ENCODE measurements at regions not wholly inside any gene's neighbourhood (a gene's known extent, or its start where the extent isn't known, plus 50 kb on each side); places are given as distances from the start of the nearest gene placed in this dataset.

GRCh38 chr15:96160269-96160668, 170.2 kb upstream of the NR2F2 start:
- ATAC-seq = no peak
- H3K4me3 ChIP-seq = no peak overlapping the region
- H3K27ac ChIP-seq = peak overlapping the region in 2 of 4 donors; percentile 21 to 26
- no peaks in the 10 kb centered on the region for H3K27me3 ChIP-seq
- TF ChIP-seq CTCF (IDR thresholded peaks at IDR 0.05) (no peak), POLR2A (IDR thresholded peaks at IDR 0.05) (no peak)
- H3K4me1 ChIP-seq = peaks cover 27% of the 10 kb centered on the region
- intact Hi-C loops (cut with DNase I) = no loop called here
- WGBS, 2 donors = 8 to 11% methylated on average over 8 of the region's 8 CpGs
- no peaks in the 10 kb centered on the region for H3K36me3 ChIP-seq (replicated peaks in 1 of 2; ENCODE audit: insufficient read depth in 1 of 2, low read depth in 2 of 2)
- peak; percentile 28 to 54 (median 42) for DNase-seq
- H3K9me3 ChIP-seq = no peaks in the 10 kb centered on the region

- intact Hi-C loops (cut with DNase I) = no loop called here
- Histone ChIP-seq H3K4me3 (no peak overlapping the region), H3K27ac (peak overlapping the region in 2 of 4 donors; percentile 26 to 46), H3K36me3 (replicated peaks in 1 of 2; ENCODE audit: insufficient read depth in 1 of 2, low read depth in 2 of 2) (no peaks in the 10 kb centered on the region), H3K9me3 (no peaks in the 10 kb centered on the region), H3K27me3 (no peaks in the 10 kb centered on the region), H3K4me1 (peaks cover 27% of the 10 kb centered on the region)
- peak; percentile 16 to 51 (median 36) for DNase-seq
- WGBS, 2 donors = 12 to 15% methylated on average over 1 of the region's 1 CpG
- ATAC-seq = peak; percentile 62
- TF ChIP-seq CTCF (IDR thresholded peaks at IDR 0.05) (no peak), POLR2A (IDR thresholded peaks at IDR 0.05) (no peak)
These were observed 169.7 kb upstream of the NR2F2 start for GRCh38 chr15:96160800-96161199.

GRCh38 chr15:96162322-96162721, 168.2 kb upstream of the NR2F2 start:
- intact Hi-C loops (cut with DNase I) = no loop called here
- TF ChIP-seq CTCF (IDR thresholded peaks at IDR 0.05) (no peak), POLR2A (IDR thresholded peaks at IDR 0.05) (no peak)
- Histone ChIP-seq H3K36me3 (replicated peaks in 1 of 2; ENCODE audit: insufficient read depth in 1 of 2, low read depth in 2 of 2) (no peaks in the 10 kb centered on the region), H3K4me1 (peaks cover 27% of the 10 kb centered on the region), H3K9me3 (no peaks in the 10 kb centered on the region), H3K4me3 (no peak overlapping the region), H3K27me3 (no peaks in the 10 kb centered on the region), H3K27ac (peak overlapping the region in 2 of 4 donors; percentile 10 to 52)
- peak; percentile 85 for ATAC-seq
- 35 to 47% methylated on average over 2 of the region's 2 CpGs for WGBS, 2 donors
- peak; percentile 70 to 87 (median 79) for DNase-seq

GRCh38 chr15:96165081-96165480, 165.4 kb upstream of the NR2F2 start:
- DNase-seq (no peak), ATAC-seq (no peak)
- Histone ChIP-seq H3K27me3 (no peaks in the 10 kb centered on the region), H3K4me1 (peaks cover 25% of the 10 kb centered on the region), H3K4me3 (no peak overlapping the region), H3K36me3 (replicated peaks in 1 of 2; ENCODE audit: insufficient read depth in 1 of 2, low read depth in 2 of 2) (no peaks in the 10 kb centered on the region), H3K9me3 (no peaks in the 10 kb centered on the region), H3K27ac (no peak overlapping the region)
- intact Hi-C loops (cut with DNase I) = no loop called here
- TF ChIP-seq CTCF (IDR thresholded peaks at IDR 0.05) (no peak), POLR2A (IDR thresholded peaks at IDR 0.05) (no peak)
- WGBS, 2 donors = 76 to 84% methylated on average over 4 of the region's 4 CpGs

- DNase-seq = no peak
These were observed 164.7 kb upstream of the NR2F2 start for GRCh38 chr15:96165775-96166174.

More at GRCh38 chr15:96165775-96166174, 164.7 kb upstream of the NR2F2 start:
- Histone ChIP-seq H3K4me1 (peaks cover 25% of the 10 kb centered on the region), H3K9me3 (no peaks in the 10 kb centered on the region), H3K27ac (no peak overlapping the region), H3K36me3 (replicated peaks in 1 of 2; ENCODE audit: insufficient read depth in 1 of 2, low read depth in 2 of 2) (no peaks in the 10 kb centered on the region), H3K4me3 (no peak overlapping the region), H3K27me3 (no peaks in the 10 kb centered on the region)
- intact Hi-C loops (cut with DNase I) = no loop called here
- WGBS, 2 donors = 83 to 94% methylated on average over 2 of the region's 2 CpGs
- ATAC-seq = no peak
- TF ChIP-seq POLR2A (IDR thresholded peaks at IDR 0.05) (no peak), CTCF (IDR thresholded peaks at IDR 0.05) (no peak)

Data from body of pancreas (tissue), 4 donors.